ENCODE measurements at regions not wholly inside any gene's neighbourhood (a gene's known extent, or its start where the extent isn't known, plus 50 kb on each side); places are given as distances from the start of the nearest gene placed in this dataset.

- no peak for TF ChIP-seq CTCF (IDR thresholded peaks at IDR 0.05; ENCODE audit: low read depth, low read length)
- no peak overlapping the region for H3K4me3 ChIP-seq (replicated peaks in 1 of 2; ENCODE audit: low read depth in 2 of 2, low read length in 2 of 2)
- no peak for DNase-seq (ENCODE audit: low read depth in 2 of 2)
These were observed 166.2 kb downstream of the TMEM38B start for GRCh38 chr9:105860516-105860915.

- DNase-seq (ENCODE audit: low read depth in 2 of 2) = no peak
- no peak for TF ChIP-seq CTCF (IDR thresholded peaks at IDR 0.05; ENCODE audit: low read depth, low read length)
- H3K4me3 ChIP-seq (replicated peaks in 1 of 2; ENCODE audit: low read depth in 2 of 2, low read length in 2 of 2) = no peak overlapping the region
These were observed 167.6 kb downstream of the TMEM38B start for GRCh38 chr9:105861972-105862371.

- no peak overlapping the region for H3K4me3 ChIP-seq (replicated peaks in 1 of 2; ENCODE audit: low read depth in 2 of 2, low read length in 2 of 2)
- TF ChIP-seq CTCF (IDR thresholded peaks at IDR 0.05; ENCODE audit: low read depth, low read length) = no peak
- DNase-seq (ENCODE audit: low read depth in 2 of 2) = no peak
These were observed 170.0 kb downstream of the TMEM38B start for GRCh38 chr9:105864248-105864898.

GRCh38 chr9:105865285-105865684 is 170.9 kb downstream of the TMEM38B start:
- no peak for DNase-seq (ENCODE audit: low read depth in 2 of 2)
- no peak for TF ChIP-seq CTCF (IDR thresholded peaks at IDR 0.05; ENCODE audit: low read depth, low read length)
- no peak overlapping the region for H3K4me3 ChIP-seq (replicated peaks in 1 of 2; ENCODE audit: low read depth in 2 of 2, low read length in 2 of 2)

GRCh38 chr9:105871540-105871939 is 177.2 kb downstream of the TMEM38B start:
- DNase-seq (ENCODE audit: low read depth in 2 of 2) = no peak
- H3K4me3 ChIP-seq (replicated peaks in 1 of 2; ENCODE audit: low read depth in 2 of 2, low read length in 2 of 2) = no peak overlapping the region
- no peak for TF ChIP-seq CTCF (IDR thresholded peaks at IDR 0.05; ENCODE audit: low read depth, low read length)

- no peak for DNase-seq (ENCODE audit: low read depth in 2 of 2)
- no peak for TF ChIP-seq CTCF (IDR thresholded peaks at IDR 0.05; ENCODE audit: low read depth, low read length)
- H3K4me3 ChIP-seq (replicated peaks in 1 of 2; ENCODE audit: low read depth in 2 of 2, low read length in 2 of 2) = no peak overlapping the region
These were observed 179.5 kb downstream of the TMEM38B start for GRCh38 chr9:105873801-105874200.

- H3K4me3 ChIP-seq (replicated peaks in 1 of 2; ENCODE audit: low read depth in 2 of 2, low read length in 2 of 2) = no peak overlapping the region
- DNase-seq (ENCODE audit: low read depth in 2 of 2) = no peak
- no peak for TF ChIP-seq CTCF (IDR thresholded peaks at IDR 0.05; ENCODE audit: low read depth, low read length)
These were observed 183.4 kb downstream of the TMEM38B start for GRCh38 chr9:105877721-105878120.

Data from cardiac fibroblast (primary cell).